GM23338 (cell line): ENCODE measurements at regions not wholly inside any gene's neighbourhood (a gene's known extent, or its start where the extent isn't known, plus 50 kb on each side); places are given as distances from the start of the nearest gene placed in this dataset.

Experiments
- ATAC-seq: fragments of 200-7000 bp; cut with Tn5 transposase; 3 replicates; pipeline ENCODE4 v1.9.1; 2020
- DNase-seq: peaks from one replicate; pipeline ENCODE4 v3.0.0-alpha.2; 2015; ENCODE audit warnings: low spot score
- H2AFZ ChIP-seq: fragments of 200-600 bp; sonication (generic); 2 replicates; pipeline ENCODE4 v1.8.0; 2016; ENCODE audit warnings: antibody characterized with exemption, mild to moderate bottlenecking, moderate library complexity
- H3F3A ChIP-seq: fragments of 200-600 bp; sonication (generic); replicated peaks from 2 replicates; pipeline ENCODE4 v1.8.0; 2017; ENCODE audit warnings: antibody characterized with exemption, mixed run types, low read depth
- H3K27ac ChIP-seq: fragments of 200-600 bp; sonication (generic); 2 replicates; pipeline ENCODE4 v1.6.1; 2016; ENCODE audit warnings: low read depth
- H3K27me3 ChIP-seq: fragments of 200-600 bp; sonication (generic); 2 replicates; pipeline ENCODE4 v1.8.0; 2016; ENCODE audit warnings: mild to moderate bottlenecking, mixed run types, moderate library complexity; ENCODE audit not compliant: insufficient read depth
- H3K36me3 ChIP-seq: fragments of 200-600 bp; sonication (generic); 2 replicates; pipeline ENCODE4 v1.8.0; 2016; ENCODE audit warnings: mild to moderate bottlenecking; ENCODE audit not compliant: insufficient read depth
- H3K4me1 ChIP-seq: fragments of 200-600 bp; sonication (generic); 2 replicates; pipeline ENCODE4 v1.8.0; 2016; ENCODE audit warnings: mild to moderate bottlenecking, moderate library complexity; ENCODE audit not compliant: insufficient read depth
- H3K4me2 ChIP-seq: fragments of 200-600 bp; sonication (generic); 2 replicates; pipeline ENCODE4 v1.7.1; 2017; ENCODE audit warnings: mixed run types
- H3K4me3 ChIP-seq: fragments of 200-600 bp; sonication (generic); 2 replicates; pipeline ENCODE4 v1.6.1; 2016; ENCODE audit warnings: mixed run types
- H3K79me2 ChIP-seq: fragments of 200-600 bp; sonication (generic); replicated peaks from 2 replicates; pipeline ENCODE4 v1.8.0; 2017; ENCODE audit warnings: mild to moderate bottlenecking; ENCODE audit not compliant: insufficient read depth
- H3K9me2 ChIP-seq: fragments of 200-600 bp; sonication (generic); 2 replicates; pipeline ENCODE4 v1.8.0; 2017; ENCODE audit not compliant: insufficient read depth
- H4K20me1 ChIP-seq: fragments of 200-600 bp; sonication (generic); replicated peaks from 2 replicates; pipeline ENCODE4 v1.8.0; 2017; ENCODE audit warnings: mild to moderate bottlenecking; ENCODE audit not compliant: insufficient read depth
- H3K27ac Mint-ChIP-seq: 2 replicates; pipeline ENCODE4 v1.8.0; 2020; ENCODE audit warnings: inconsistent platforms, mild to moderate bottlenecking, moderate library complexity, mixed read lengths
- H3K27me3 Mint-ChIP-seq: 3 replicates; pipeline ENCODE4 v1.8.0; 2022; ENCODE audit warnings: low read depth, mild to moderate bottlenecking, moderate library complexity, mixed read lengths, inconsistent platforms; ENCODE audit not compliant: insufficient read depth, poor library complexity
- H3K36me3 Mint-ChIP-seq: 3 replicates; pipeline ENCODE4 v1.8.0; 2021; ENCODE audit warnings: low read depth, mild to moderate bottlenecking, inconsistent platforms, moderate library complexity, mixed read lengths
- H3K4me1 Mint-ChIP-seq: 3 replicates; pipeline ENCODE4 v1.8.0; 2020; ENCODE audit warnings: mild to moderate bottlenecking, inconsistent platforms, mixed read lengths
- H3K4me3 Mint-ChIP-seq: 3 replicates; pipeline ENCODE4 v1.8.0; 2021; ENCODE audit warnings: moderate library complexity, mild to moderate bottlenecking, inconsistent platforms, mixed read lengths
- H3K9me3 Mint-ChIP-seq: 3 replicates; pipeline ENCODE4 v1.8.0; 2020; ENCODE audit warnings: moderate library complexity, mild to moderate bottlenecking, inconsistent platforms, mixed read lengths
- CREB1 ChIP-seq: fragments of 250-450 bp; sonication (Bioruptor Pico); IDR thresholded peaks from 2 replicates; pipeline ENCODE4 v1.5.0; 2020; ENCODE audit warnings: low read depth, mild to moderate bottlenecking, moderate library complexity
- EZH2 ChIP-seq: fragments of 200-600 bp; sonication (generic); IDR thresholded peaks from one replicate; pipeline ENCODE4 v1.8.0; 2017; ENCODE audit warnings: antibody characterized with exemption, mild to moderate bottlenecking, low read depth; ENCODE audit not compliant: unreplicated experiment
- EZH2phosphoT487 ChIP-seq: fragments of 200-600 bp; sonication (generic); IDR thresholded peaks from one replicate; pipeline ENCODE4 v1.8.1; 2018; ENCODE audit warnings: antibody characterized with exemption; ENCODE audit not compliant: unreplicated experiment
- JUNB ChIP-seq: IDR thresholded peaks from one replicate; pipeline ENCODE4 v1.6.1; 2016; ENCODE audit warnings: antibody characterized with exemption; ENCODE audit not compliant: unreplicated experiment
- NANOG ChIP-seq: IDR thresholded peaks from 2 replicates; pipeline ENCODE4 v1.6.1; 2016; ENCODE audit warnings: antibody characterized with exemption, borderline replicate concordance
- POLR2AphosphoS5 ChIP-seq: IDR thresholded peaks from 2 replicates; pipeline ENCODE4 v1.6.1; 2016; ENCODE audit warnings: antibody characterized with exemption, low read depth
- REST ChIP-seq: IDR thresholded peaks from one replicate; pipeline ENCODE4 v1.6.1; 2018; ENCODE audit warnings: antibody characterized with exemption; ENCODE audit not compliant: unreplicated experiment
- STAT1 ChIP-seq: IDR thresholded peaks from one replicate; pipeline ENCODE4 v1.6.1; 2016; ENCODE audit warnings: antibody characterized with exemption; ENCODE audit not compliant: unreplicated experiment
- ZNF114 ChIP-seq: fragments of 250-450 bp; sonication (Bioruptor Pico); IDR thresholded peaks from 2 replicates; pipeline ENCODE4 v1.5.0; 2020; ENCODE audit warnings: mild to moderate bottlenecking, moderate library complexity
- ZNF331 ChIP-seq: fragments of 250-450 bp; sonication (Bioruptor Pico); IDR thresholded peaks from 2 replicates; pipeline ENCODE4 v1.5.0; 2020; ENCODE audit warnings: low read depth, mild to moderate bottlenecking, moderate library complexity
- ZNF462 ChIP-seq: fragments of 250-450 bp; sonication (Bioruptor Pico); IDR thresholded peaks from 2 replicates; pipeline ENCODE4 v1.5.0; 2020; ENCODE audit warnings: mild to moderate bottlenecking, moderate library complexity
- TF ChIP-seq, protein P1 (sequence below), 2 experiments: fragments of 200-600 bp in 1 of 2; sonication (generic) in 1 of 2; conservative IDR thresholded peaks; 2 replicates each; pipeline versions ENCODE4 v1.5.1 to v1.6.1; 2016 to 2017; ENCODE audit warnings: antibody characterized with exemption in 2 of 2, low read depth in 2 of 2, mild to moderate bottlenecking in 2 of 2, moderate library complexity in 1 of 2
- TF ChIP-seq, protein P2 (sequence below): IDR thresholded peaks from 2 replicates; pipeline ENCODE4 v1.6.1; 2016; ENCODE audit warnings: antibody characterized with exemption

GRCh38 chr12:131466932-131467331, 244.0 kb upstream of the SFSWAP start:
- TF ChIP-seq STAT1 (no peak), REST (no peak), EZH2 (no peak), ZNF114 (CRISPR knock-in tag) (no peak), JUNB (no peak), POLR2AphosphoS5 (no peak), NANOG (no peak), EZH2phosphoT487 (no peak), ZNF462 (no peak), CREB1 (no peak), ZNF331 (no peak)
- TF ChIP-seq, protein P1, sequence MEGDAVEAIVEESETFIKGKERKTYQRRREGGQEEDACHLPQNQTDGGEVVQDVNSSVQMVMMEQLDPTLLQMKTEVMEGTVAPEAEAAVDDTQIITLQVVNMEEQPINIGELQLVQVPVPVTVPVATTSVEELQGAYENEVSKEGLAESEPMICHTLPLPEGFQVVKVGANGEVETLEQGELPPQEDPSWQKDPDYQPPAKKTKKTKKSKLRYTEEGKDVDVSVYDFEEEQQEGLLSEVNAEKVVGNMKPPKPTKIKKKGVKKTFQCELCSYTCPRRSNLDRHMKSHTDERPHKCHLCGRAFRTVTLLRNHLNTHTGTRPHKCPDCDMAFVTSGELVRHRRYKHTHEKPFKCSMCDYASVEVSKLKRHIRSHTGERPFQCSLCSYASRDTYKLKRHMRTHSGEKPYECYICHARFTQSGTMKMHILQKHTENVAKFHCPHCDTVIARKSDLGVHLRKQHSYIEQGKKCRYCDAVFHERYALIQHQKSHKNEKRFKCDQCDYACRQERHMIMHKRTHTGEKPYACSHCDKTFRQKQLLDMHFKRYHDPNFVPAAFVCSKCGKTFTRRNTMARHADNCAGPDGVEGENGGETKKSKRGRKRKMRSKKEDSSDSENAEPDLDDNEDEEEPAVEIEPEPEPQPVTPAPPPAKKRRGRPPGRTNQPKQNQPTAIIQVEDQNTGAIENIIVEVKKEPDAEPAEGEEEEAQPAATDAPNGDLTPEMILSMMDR (conservative IDR thresholded peaks at IDR 0.05; ENCODE audit: low read depth in 2 of 2), result no peak
- TF ChIP-seq, protein P2, sequence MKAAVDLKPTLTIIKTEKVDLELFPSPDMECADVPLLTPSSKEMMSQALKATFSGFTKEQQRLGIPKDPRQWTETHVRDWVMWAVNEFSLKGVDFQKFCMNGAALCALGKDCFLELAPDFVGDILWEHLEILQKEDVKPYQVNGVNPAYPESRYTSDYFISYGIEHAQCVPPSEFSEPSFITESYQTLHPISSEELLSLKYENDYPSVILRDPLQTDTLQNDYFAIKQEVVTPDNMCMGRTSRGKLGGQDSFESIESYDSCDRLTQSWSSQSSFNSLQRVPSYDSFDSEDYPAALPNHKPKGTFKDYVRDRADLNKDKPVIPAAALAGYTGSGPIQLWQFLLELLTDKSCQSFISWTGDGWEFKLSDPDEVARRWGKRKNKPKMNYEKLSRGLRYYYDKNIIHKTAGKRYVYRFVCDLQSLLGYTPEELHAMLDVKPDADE, result no peak
- Histone ChIP-seq H3K4me1 (no peaks in the 10 kb centered on the region), H3K27ac (no peak overlapping the region), H3F3A (no peaks in the 10 kb centered on the region), H4K20me1 (no peaks in the 10 kb centered on the region), H3K4me3 (no peak overlapping the region), H2AFZ (no peak overlapping the region), H3K27me3 (no peaks in the 10 kb centered on the region), H3K9me2 (0 out of 2 replicates have a peak, but pooled peaks cover 5% of the 10 kb centered on the region), H3K79me2 (no peaks in the 10 kb centered on the region), H3K36me3 (no peaks in the 10 kb centered on the region), H3K4me2 (no peak overlapping the region)
- ATAC-seq (no peak), DNase-seq (no peak)
- Mint-ChIP-seq H3K27ac (no peak overlapping the region), H3K9me3 (no peaks in the 10 kb centered on the region), H3K4me1 (peaks cover 3% of the 10 kb centered on the region; the same call in 1 of the 3 replicates), H3K4me3 (no peak overlapping the region), H3K27me3 (peaks cover 3% of the 10 kb centered on the region), H3K36me3 (no peaks in the 10 kb centered on the region; the same call in 2 of the 3 replicates)
